Activated gamma-delta T cell treated with Interleukin-2 at 50 U/mL for 16 hours (primary cell): ENCODE measurements at regions not wholly inside any gene's neighbourhood (a gene's known extent, or its start where the extent isn't known, plus 50 kb on each side); places are given as distances from the start of the nearest gene placed in this dataset.
A peak's percentile ranks its signal among the peaks of the same experiment; 100 is the strongest.
"Not testable (repeated sequence)": the region's sequence is repeated elsewhere in the genome, so short reads cannot be mapped to it uniquely, and the experiment has no call there.

Experiments
- DNase-seq: peaks from one replicate; pipeline ENCODE4 v3.0.0-alpha.2; 2020

DNA sequence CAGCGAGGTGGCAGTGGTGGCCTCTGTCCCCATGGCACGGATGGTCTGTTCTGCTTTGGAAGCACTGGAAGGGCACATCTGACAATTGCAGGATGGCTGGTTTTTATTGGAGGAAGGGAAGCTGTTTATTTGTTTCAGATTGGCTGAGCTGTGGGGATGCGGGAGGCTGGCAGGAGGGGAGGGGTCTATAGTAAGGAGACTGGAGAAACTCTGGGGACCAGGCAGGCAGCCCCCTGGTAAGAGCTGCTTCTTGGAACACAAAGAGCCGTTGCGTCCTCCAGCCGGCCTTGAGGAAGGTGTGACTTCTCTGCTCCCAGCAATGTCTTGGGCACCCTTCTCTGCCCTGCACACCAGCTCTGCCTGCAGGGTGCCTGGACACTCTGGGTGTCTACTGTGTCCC, 85.1 kb upstream of the SPDYE9 start:
- not testable (repeated sequence) for DNase-seq

DNA sequence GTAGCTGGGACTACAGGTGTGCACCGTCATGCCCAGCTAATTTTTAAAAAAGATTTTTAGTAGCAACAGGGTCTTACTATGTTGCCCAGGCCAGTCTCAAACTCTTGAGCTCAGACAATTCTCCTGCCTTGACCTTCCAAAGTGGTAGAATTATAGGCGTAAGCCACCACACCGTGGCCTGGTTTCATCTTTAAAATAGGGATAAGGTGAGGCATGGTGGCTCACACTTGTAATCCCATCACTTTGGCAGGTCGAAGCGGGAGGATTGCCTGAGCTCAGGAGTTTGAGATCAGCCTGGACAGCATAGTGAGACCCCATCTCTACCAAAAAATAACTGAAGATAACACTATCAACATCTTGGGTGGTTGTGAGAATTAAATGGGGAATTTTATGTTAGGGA, 84.6 kb upstream of the SPDYE9 start:
- DNase-seq, result not testable (repeated sequence)

DNA sequence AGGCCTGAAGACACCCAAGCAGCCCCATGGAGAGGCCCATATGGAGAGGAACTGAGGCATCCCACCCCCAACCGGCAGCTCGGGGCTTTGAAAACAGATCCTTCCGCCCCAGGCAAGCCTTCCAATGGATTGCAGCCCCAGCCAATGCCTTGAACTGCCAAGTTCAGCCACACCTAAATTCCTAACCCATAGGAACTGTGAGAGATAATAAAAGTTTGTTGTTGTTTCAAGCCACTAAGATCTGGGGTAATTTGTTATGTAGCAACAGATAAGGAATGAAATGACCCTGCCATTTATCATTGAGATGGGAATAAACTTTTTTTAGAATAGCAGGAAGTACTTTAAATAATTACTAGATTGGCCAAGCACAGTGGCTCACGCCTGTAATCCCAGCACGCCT, 80.3 kb upstream of the SPDYE9 start:
- not testable (repeated sequence) for DNase-seq

DNA sequence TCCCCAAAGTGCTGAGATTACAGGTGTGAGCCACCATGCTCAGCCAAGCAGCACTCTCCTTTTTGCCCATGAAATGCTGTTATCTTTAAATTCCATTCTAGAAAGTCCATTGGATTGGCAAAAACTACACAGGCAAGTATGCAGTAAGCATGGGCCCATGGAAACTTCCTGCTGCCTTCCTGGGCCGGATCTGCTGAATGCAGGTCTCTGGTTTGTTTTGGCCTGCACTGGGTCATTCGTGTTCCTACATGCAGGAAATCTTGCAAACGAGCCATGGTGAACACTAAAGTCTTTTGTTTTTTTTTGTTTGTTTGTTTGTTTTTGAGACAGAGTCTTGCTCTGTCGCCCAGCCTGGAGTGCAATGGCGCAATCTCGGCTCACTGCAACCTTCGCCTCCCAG, 76.8 kb upstream of the SPDYE9 start:
- not testable (repeated sequence) for DNase-seq

DNA sequence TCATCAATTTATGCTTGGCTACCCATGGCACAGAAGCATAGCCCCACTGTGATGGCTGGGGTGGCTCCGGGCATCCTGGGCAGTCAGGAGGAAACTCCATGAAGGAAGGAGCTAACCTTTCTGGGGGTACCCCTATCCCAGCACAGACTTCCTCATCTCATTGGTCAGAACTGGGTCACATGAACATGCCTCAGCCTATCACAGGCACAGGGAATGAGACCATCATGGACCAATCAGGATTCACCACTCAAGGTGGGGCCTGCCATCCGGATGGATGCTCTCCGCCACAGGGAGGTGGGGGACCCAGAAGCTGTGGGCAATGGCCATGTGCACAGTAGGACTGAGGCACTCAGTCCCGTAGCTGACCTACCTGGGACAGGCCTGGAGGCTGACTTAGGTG, 75.9 kb upstream of the SPDYE9 start:
- not testable (repeated sequence) for DNase-seq

DNA sequence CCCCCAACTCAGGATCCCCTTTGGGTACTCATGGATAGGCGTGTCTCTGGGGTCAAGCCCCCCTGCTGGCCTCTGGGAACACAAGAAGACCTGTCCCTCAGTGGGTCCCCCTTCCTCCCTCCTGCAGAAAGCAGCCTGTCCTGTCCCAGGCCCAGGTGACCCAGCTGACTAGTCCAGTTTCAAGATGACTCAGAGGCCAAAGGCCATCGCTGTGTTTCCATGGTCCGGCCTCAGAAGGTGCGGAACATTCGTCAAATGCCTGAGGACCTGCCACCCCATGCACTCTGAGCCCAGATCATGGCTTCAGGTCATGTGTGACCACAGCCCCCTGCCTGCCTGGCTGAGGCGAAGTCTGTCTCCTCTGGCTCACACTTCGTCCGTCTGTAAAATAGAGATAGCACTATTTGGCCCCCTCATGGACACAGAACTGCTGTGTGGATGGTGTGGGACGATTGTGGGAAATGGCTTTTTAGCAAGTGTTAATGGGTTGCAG, 71.4 kb upstream of the SPDYE9 start:
- DNase-seq, result not testable (repeated sequence)

DNA sequence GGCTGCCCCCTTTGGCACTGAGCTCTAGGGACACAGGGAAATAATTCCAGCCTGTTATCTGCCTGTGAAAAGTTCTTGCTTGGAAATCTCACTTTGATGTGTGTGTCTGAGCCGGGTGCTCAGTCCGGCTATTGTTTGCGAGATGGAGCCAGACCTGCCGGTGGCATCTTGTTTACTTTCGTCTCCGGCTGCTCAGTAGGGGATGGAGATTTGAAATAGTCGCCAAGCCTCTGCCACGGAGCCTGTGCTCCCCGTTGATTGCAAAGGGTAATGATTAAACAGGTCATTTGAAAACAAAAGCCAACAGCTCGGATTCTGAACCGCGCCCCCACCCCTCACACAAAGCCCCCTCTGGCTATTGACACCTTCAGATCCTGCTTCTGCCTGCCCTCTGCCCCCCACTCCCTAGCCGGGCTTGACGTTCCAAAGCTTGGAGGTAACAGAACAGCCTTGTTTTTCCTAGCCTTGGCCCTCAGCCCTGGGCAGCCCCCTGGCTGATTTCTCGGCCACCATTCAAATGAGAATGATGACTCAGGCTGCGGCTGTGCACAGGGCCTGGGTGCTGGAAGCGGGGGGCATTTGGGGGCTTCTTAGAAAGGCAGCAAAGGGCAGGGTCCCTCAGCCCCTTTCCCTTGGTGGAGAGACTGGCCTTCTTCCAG, 70.8 kb upstream of the SPDYE9 start:
- DNase-seq, result not testable (repeated sequence)

DNA sequence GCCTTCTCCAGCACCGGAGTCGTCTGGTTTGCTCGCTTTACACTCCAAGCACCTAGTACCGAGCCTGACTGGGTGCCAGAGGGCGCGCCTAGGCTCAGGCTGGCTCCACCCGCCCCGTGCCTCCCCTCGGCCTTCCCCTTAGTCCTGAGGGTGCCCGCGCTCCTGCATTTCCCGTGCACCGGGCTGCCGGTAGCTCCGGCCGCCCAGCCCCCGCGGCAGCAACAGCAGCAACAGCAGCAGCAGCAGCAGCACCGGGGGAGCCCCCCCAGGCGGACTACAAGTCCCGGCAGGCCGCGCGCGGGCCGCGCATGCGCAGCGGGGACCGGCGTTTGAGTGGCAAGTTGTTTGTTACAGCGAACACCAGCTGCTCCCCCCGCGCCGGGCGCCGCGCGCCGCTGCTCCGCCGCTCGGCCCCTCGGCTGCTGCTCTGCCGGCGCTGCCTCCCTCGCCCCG, 68.8 kb upstream of the SPDYE9 start:
- DNase-seq, result peak; percentile 72

DNA sequence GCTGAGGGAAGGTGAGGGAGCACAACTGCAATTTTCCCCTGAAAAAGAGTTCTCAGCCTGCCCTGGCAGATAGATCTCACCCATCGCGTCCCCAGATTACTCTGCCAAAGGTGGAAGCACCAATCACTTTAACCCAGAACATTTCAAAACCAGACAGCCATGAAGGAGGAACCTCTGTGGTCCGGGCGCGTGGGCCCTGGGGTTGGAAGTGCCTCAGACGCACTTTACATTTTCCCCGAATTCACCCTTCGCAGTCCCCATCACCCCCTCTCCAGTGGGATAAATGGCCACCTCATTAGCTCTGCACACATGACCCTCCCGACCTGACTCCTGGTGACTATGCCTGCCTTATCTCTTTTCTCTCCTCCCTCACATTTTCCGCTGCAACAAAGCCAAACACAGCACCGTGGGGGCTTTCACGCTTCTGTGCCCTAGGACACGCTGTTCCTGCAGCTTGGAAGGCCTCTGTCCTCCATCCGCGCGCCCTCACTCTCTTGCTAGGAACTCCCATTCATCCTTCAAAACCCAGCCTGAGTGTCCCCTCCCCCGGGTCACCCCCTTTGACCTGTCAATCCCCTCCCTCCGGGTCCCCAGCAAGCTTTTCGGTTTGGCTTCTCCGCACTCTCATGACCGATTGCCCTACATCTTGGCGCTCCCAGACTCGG, 68.2 kb upstream of the SPDYE9 start:
- DNase-seq, result not testable (repeated sequence)

DNA sequence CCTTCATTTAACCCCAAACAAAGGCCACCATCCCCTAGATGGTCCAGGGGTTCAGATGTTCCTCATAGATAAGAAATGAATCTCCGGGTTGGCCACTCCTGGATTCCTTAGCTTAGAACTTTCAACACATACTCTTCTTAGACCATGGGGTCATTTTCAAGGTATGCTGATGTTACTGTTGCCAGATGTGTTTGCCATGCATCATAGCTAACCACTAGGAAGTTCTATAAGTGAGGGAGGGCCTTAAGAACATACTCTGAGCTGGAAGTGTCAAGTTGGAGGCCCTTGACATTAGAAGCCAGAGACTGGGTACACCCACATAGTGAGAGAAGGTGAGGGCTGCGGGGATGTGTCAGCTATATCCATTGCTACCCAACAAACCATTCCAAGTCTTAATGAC, 62.7 kb upstream of the SPDYE9 start:
- DNase-seq, result not testable (repeated sequence)

DNA sequence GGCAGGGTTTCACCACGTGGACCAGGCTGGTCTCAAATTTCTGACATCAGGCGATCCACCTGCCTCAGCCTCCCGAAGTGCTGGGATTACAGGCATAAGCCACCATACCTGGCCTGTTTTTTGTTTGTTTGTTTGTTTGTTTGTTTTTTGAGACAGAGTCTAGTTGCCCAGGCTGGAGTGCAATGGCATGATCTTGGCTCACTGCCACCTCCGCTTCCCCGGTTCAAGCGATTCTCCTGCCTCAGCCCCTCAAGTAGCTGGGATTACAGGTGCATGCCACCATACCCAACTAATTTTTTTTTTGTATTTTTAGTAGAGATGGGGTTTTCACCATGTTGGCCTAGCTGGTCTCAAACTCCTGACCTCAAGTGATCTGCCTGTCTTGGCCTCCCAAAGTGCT, 61.8 kb upstream of the SPDYE9 start:
- not testable (repeated sequence) for DNase-seq

DNA sequence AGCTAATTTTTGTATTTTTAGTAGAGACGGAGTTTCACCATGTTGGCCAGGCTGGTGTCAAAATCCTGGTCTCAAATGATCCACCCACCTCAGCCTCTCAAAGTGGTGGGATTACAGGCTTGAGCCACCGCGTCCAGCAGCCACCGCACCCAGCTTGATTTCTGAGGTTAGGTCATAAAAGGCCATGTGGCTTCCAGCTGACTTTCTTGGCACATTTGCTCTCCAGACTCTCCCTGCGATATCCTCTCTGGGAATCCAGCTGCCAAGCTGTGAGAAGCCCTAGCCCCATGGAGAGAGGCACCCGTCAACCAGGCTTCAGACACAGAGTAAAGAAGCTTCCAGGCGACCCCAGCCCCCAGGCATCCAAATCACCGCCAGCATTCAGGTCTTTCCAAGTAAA, 58.2 kb upstream of the SPDYE9 start:
- DNase-seq, result not testable (repeated sequence)

DNA sequence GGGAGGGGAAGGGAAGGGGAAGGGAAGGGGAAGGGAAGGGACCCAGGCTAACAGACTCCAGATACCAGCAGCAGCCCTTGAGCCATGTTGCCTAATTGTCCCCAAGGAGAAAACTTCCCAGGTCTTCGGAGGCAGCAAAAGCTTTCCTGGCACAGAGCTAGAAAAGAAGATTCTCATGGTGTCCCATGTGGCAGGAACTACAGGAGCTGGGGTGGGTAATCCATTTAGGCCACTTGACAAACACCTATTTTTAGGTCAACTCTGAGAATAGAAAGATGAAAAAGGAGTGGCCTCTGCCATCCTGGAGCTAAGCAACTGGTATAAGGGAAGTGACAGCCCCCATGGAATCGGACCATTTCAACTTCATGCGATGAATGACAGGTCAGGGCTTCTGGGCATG, 52.1 kb upstream of the SPDYE9 start:
- DNase-seq, result not testable (repeated sequence)
